ENCODE measurements at regions not wholly inside any gene's neighbourhood (a gene's known extent, or its start where the extent isn't known, plus 50 kb on each side); places are given as distances from the start of the nearest gene placed in this dataset.

DNA sequence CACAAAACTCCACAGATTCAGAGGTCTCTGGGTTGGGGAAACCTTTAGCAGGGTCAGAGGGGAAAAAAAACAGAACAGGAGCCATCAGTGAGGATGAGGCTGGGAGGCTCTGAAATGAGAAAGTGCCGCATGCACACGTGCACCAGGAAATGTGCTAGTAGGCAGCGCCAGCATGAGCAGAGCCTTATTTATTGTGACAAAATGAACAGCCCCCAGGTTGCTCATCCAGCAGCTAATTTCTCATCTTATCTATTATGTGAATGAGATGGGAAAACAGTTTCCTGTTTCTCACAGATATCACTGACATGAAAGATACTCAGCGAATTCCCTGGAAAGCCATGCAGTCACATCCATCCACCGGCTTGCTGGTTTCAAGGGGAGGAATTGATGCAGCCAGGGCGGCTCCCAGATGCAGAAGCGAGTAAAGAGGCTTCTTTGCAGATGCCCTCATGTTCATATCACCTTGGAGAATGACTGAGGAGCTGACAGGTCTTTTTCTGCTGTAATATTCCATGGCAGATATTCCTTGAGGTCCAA is 176.1 kb downstream of the MBOAT1 start:
- Histone ChIP-seq H3K79me2 (ENCODE audit: insufficient read depth, low read length) (no peaks in the 10 kb centered on the region), H2AFZ (ENCODE audit: low read length) (no peak overlapping the region), H3K4me2 (ENCODE audit: low read depth, low read length, poor library complexity, severe bottlenecking) (no peak overlapping the region), H3K36me3 (ENCODE audit: insufficient read depth, low read length) (no peaks in the 10 kb centered on the region), H3F3A (ENCODE audit: low read depth) (no peaks in the 10 kb centered on the region), H3K9ac (ENCODE audit: low read depth, low read length, poor library complexity, severe bottlenecking) (no peak overlapping the region), H4K20me1 (ENCODE audit: insufficient read depth, low read length, poor library complexity, severe bottlenecking) (no peaks in the 10 kb centered on the region), H3K9me2 (replicated peaks; ENCODE audit: low read depth, low read length) (no peaks in the 10 kb centered on the region), H3K4me3 (ENCODE audit: low read length, poor library complexity, severe bottlenecking) (no peak overlapping the region), H3K4me1 (ENCODE audit: insufficient read depth, low read length, poor library complexity, severe bottlenecking) (peaks cover 12% of the 10 kb centered on the region), H3K9me3 (ENCODE audit: insufficient read depth, low read depth, low read length) (no peaks in the 10 kb centered on the region), H3K27me3 (ENCODE audit: insufficient read depth, low read length, poor library complexity, severe bottlenecking) (no peaks in the 10 kb centered on the region)
- TF ChIP-seq, protein P1, sequence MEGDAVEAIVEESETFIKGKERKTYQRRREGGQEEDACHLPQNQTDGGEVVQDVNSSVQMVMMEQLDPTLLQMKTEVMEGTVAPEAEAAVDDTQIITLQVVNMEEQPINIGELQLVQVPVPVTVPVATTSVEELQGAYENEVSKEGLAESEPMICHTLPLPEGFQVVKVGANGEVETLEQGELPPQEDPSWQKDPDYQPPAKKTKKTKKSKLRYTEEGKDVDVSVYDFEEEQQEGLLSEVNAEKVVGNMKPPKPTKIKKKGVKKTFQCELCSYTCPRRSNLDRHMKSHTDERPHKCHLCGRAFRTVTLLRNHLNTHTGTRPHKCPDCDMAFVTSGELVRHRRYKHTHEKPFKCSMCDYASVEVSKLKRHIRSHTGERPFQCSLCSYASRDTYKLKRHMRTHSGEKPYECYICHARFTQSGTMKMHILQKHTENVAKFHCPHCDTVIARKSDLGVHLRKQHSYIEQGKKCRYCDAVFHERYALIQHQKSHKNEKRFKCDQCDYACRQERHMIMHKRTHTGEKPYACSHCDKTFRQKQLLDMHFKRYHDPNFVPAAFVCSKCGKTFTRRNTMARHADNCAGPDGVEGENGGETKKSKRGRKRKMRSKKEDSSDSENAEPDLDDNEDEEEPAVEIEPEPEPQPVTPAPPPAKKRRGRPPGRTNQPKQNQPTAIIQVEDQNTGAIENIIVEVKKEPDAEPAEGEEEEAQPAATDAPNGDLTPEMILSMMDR (conservative IDR thresholded peaks at IDR 0.05; ENCODE audit: low read length), result no peak
- TF ChIP-seq EZH2phosphoT487 (IDR thresholded peaks at IDR 0.05; ENCODE audit: borderline replicate concordance), result no peak

- no peaks in the 10 kb centered on the region for H3K27me3 ChIP-seq (ENCODE audit: insufficient read depth, low read length, poor library complexity, severe bottlenecking)
- no peaks in the 10 kb centered on the region for H3K79me2 ChIP-seq (ENCODE audit: insufficient read depth, low read length)
- no peak overlapping the region for H3K9ac ChIP-seq (ENCODE audit: low read depth, low read length, poor library complexity, severe bottlenecking)
- H3F3A ChIP-seq (ENCODE audit: low read depth), result no peaks in the 10 kb centered on the region
- H3K4me3 ChIP-seq (ENCODE audit: low read length, poor library complexity, severe bottlenecking), result no peak overlapping the region
- H2AFZ ChIP-seq (ENCODE audit: low read length), result no peak overlapping the region
- H4K20me1 ChIP-seq (ENCODE audit: insufficient read depth, low read length, poor library complexity, severe bottlenecking), result no peaks in the 10 kb centered on the region
- H3K4me1 ChIP-seq (ENCODE audit: insufficient read depth, low read length, poor library complexity, severe bottlenecking), result peaks cover 12% of the 10 kb centered on the region
- no peaks in the 10 kb centered on the region for H3K9me2 ChIP-seq (replicated peaks; ENCODE audit: low read depth, low read length)
- no peak overlapping the region for H3K4me2 ChIP-seq (ENCODE audit: low read depth, low read length, poor library complexity, severe bottlenecking)
- H3K9me3 ChIP-seq (ENCODE audit: insufficient read depth, low read depth, low read length), result no peaks in the 10 kb centered on the region
- H3K36me3 ChIP-seq (ENCODE audit: insufficient read depth, low read length), result no peaks in the 10 kb centered on the region
- TF ChIP-seq, protein P1 (conservative IDR thresholded peaks at IDR 0.05; ENCODE audit: low read length), result no peak
- no peak for TF ChIP-seq EZH2phosphoT487 (IDR thresholded peaks at IDR 0.05; ENCODE audit: borderline replicate concordance)
Measured at GRCh38 chr6:20038410-20039204, 173.7 kb downstream of the MBOAT1 start.

GRCh38 chr6:20044883-20045282 is 167.4 kb downstream of the MBOAT1 start:
- H3K36me3 ChIP-seq (ENCODE audit: insufficient read depth, low read length), result no peaks in the 10 kb centered on the region
- H3F3A ChIP-seq (ENCODE audit: low read depth), result no peaks in the 10 kb centered on the region
- H3K9ac ChIP-seq (ENCODE audit: low read depth, low read length, poor library complexity, severe bottlenecking), result no peak overlapping the region
- TF ChIP-seq, protein P1 (conservative IDR thresholded peaks at IDR 0.05; ENCODE audit: low read length), result no peak
- TF ChIP-seq EZH2phosphoT487 (IDR thresholded peaks at IDR 0.05; ENCODE audit: borderline replicate concordance), result no peak
- H3K9me3 ChIP-seq (ENCODE audit: insufficient read depth, low read depth, low read length), result no peaks in the 10 kb centered on the region
- no peaks in the 10 kb centered on the region for H3K27me3 ChIP-seq (ENCODE audit: insufficient read depth, low read length, poor library complexity, severe bottlenecking)
- H2AFZ ChIP-seq (ENCODE audit: low read length), result no peak overlapping the region
- no peaks in the 10 kb centered on the region for H3K4me1 ChIP-seq (ENCODE audit: insufficient read depth, low read length, poor library complexity, severe bottlenecking)
- H3K9me2 ChIP-seq (replicated peaks; ENCODE audit: low read depth, low read length), result no peaks in the 10 kb centered on the region
- no peaks in the 10 kb centered on the region for H3K79me2 ChIP-seq (ENCODE audit: insufficient read depth, low read length)
- H4K20me1 ChIP-seq (ENCODE audit: insufficient read depth, low read length, poor library complexity, severe bottlenecking), result no peaks in the 10 kb centered on the region
- no peak overlapping the region for H3K4me2 ChIP-seq (ENCODE audit: low read depth, low read length, poor library complexity, severe bottlenecking)
- H3K4me3 ChIP-seq (ENCODE audit: low read length, poor library complexity, severe bottlenecking), result no peak overlapping the region
